IMR-90 (cell line): ENCODE measurements at regions not wholly inside any gene's neighbourhood (a gene's known extent, or its start where the extent isn't known, plus 50 kb on each side); places are given as distances from the start of the nearest gene placed in this dataset.

Experiments used
- ATAC-seq: fragments of 200-7000 bp; cut with Tn5 transposase; 2 replicates; pipeline ENCODE4 v1.9.1; 2020; ENCODE audit warnings: low read depth, mild to moderate bottlenecking, moderate library complexity
- BruUV-seq: library from RNA; stranded (reverse); fragments of 400-500 nt; replicated peaks from 2 replicates; lab custom pipeline; 2021; lab: Mats Ljungman, UMichigan
- CTCF ChIA-PET: fragments of 300-600 bp; formaldehyde crosslinking; extraction: SDS; loops from one replicate; lab custom pipeline; 2021; ENCODE audit warnings: antibody characterized with exemption; lab: Yijun Ruan, JAX
- POLR2A ChIA-PET: fragments of 300-600 bp; sonication (Branson Sonifier 250); formaldehyde crosslinking; loops from one replicate; lab custom pipeline; 2022; ENCODE audit warnings: antibody characterized with exemption; ENCODE audit not compliant: unreplicated experiment; lab: Charles Lee
- DNase-seq: peaks from one replicate; pipeline ENCODE4 v3.0.0; 2013
- H2AFZ ChIP-seq: replicated peaks from 2 replicates; pipeline ENCODE3; 2013; ENCODE audit warnings: low read length, mild to moderate bottlenecking; ENCODE audit not compliant: poor library complexity
- H2AK5ac ChIP-seq: 2 replicates; pipeline ENCODE4 v1.6.1; 2013; ENCODE audit warnings: low read depth, low read length, inconsistent platforms
- H2AK9ac ChIP-seq: replicated peaks from 2 replicates; pipeline ENCODE3; 2013; ENCODE audit warnings: mild to moderate bottlenecking, low read depth, low read length, moderate library complexity; ENCODE audit not compliant: poor library complexity
- H2BK120ac ChIP-seq: 2 replicates; pipeline ENCODE4 v1.6.1; 2013; ENCODE audit warnings: low read depth, low read length, inconsistent platforms
- H2BK15ac ChIP-seq: 3 replicates; pipeline ENCODE4 v1.6.1; 2013; ENCODE audit warnings: low read depth, low read length, inconsistent platforms
- H2BK20ac ChIP-seq: 2 replicates; pipeline ENCODE4 v1.6.1; 2013; ENCODE audit warnings: low read depth, mild to moderate bottlenecking, inconsistent platforms, low read length, moderate library complexity
- H2BK5ac ChIP-seq: 2 replicates; pipeline ENCODE4 v1.6.1; 2013; ENCODE audit warnings: mild to moderate bottlenecking, low read depth, low read length, inconsistent platforms; ENCODE audit not compliant: poor library complexity, severe bottlenecking
- H3K14ac ChIP-seq: replicated peaks from 2 replicates; pipeline ENCODE4 v1.6.1; 2013; ENCODE audit warnings: low read depth, low read length, inconsistent platforms
- H3K18ac ChIP-seq: 2 replicates; pipeline ENCODE4 v1.6.1; 2013; ENCODE audit warnings: low read depth, low read length, control low read depth
- H3K23ac ChIP-seq: 2 replicates; pipeline ENCODE4 v1.6.1; 2013; ENCODE audit warnings: low read depth, low read length, inconsistent platforms
- H3K27ac ChIP-seq: 2 replicates; pipeline ENCODE4 v1.5.1; 2013; ENCODE audit warnings: mild to moderate bottlenecking, control low read depth, low read length; ENCODE audit not compliant: insufficient read depth
- H3K27me3 ChIP-seq: 2 replicates; pipeline ENCODE4 v1.6.1; 2013; ENCODE audit warnings: low read length; ENCODE audit not compliant: control insufficient read depth, insufficient read depth
- H3K36me3 ChIP-seq: 2 replicates; pipeline ENCODE4 v1.6.1; 2013; ENCODE audit warnings: low read length, mixed read lengths; ENCODE audit not compliant: control insufficient read depth, insufficient read depth
- H3K4ac ChIP-seq: 2 replicates; pipeline ENCODE4 v1.6.1; 2013; ENCODE audit warnings: low read depth, low read length, inconsistent platforms
- H3K4me1 ChIP-seq: 2 replicates; pipeline ENCODE4 v1.6.1; 2013; ENCODE audit warnings: low read length, mixed read lengths; ENCODE audit not compliant: control insufficient read depth, insufficient read depth
- H3K4me2 ChIP-seq: 2 replicates; pipeline ENCODE4 v1.6.1; 2013; ENCODE audit warnings: low read depth, mild to moderate bottlenecking, control low read depth, low read length, moderate library complexity
- H3K4me3 ChIP-seq: 2 replicates; pipeline ENCODE4 v1.5.1; 2013; ENCODE audit warnings: low read depth, mild to moderate bottlenecking, control low read depth, low read length, moderate library complexity; ENCODE audit not compliant: insufficient read depth
- H3K56ac ChIP-seq: 2 replicates; pipeline ENCODE4 v1.6.1; 2013; ENCODE audit warnings: low read length, inconsistent platforms; ENCODE audit not compliant: insufficient read depth; ENCODE audit errors: extremely low read depth
- H3K79me1 ChIP-seq, 2 experiments: 2 replicates each; pipeline ENCODE4 v1.6.1; 2013; ENCODE audit warnings: low read length in 2 of 2, inconsistent platforms in 1 of 2, low read depth in 1 of 2
- H3K9ac ChIP-seq: 2 replicates; pipeline ENCODE4 v1.6.1; 2013; ENCODE audit warnings: low read depth, low read length, control low read depth
- H3K9me1 ChIP-seq: 2 replicates; pipeline ENCODE4 v1.6.1; 2013; ENCODE audit warnings: low read length, inconsistent platforms; ENCODE audit not compliant: insufficient read depth
- H3K9me3 ChIP-seq: 2 replicates; pipeline ENCODE4 v1.6.1; 2013; ENCODE audit warnings: low read length; ENCODE audit not compliant: control insufficient read depth, insufficient read depth
- H4K20me1 ChIP-seq: 2 replicates; pipeline ENCODE4 v1.6.1; 2013; ENCODE audit warnings: low read length, inconsistent platforms; ENCODE audit not compliant: insufficient read depth
- H4K5ac ChIP-seq: 2 replicates; pipeline ENCODE4 v1.6.1; 2013; ENCODE audit warnings: mild to moderate bottlenecking, low read depth, low read length, control low read depth
- H4K8ac ChIP-seq, 2 experiments: 2 replicates each; pipeline ENCODE4 v1.6.1; 2013; ENCODE audit warnings: low read depth in 2 of 2, low read length in 2 of 2, control low read depth in 1 of 2, inconsistent platforms in 1 of 2
- H4K91ac ChIP-seq: 2 replicates; pipeline ENCODE4 v1.6.1; 2013; ENCODE audit warnings: low read depth, low read length, inconsistent platforms; ENCODE audit not compliant: insufficient read depth
- BHLHE40 ChIP-seq: fragments of 150-350 bp; IDR thresholded peaks from 2 replicates; pipeline ENCODE4 v1.6.1; 2016; ENCODE audit warnings: mild to moderate bottlenecking, low read depth, low read length
- CEBPB ChIP-seq: IDR thresholded peaks from 2 replicates; pipeline ENCODE4 v1.6.1; 2012; ENCODE audit warnings: low read depth, low read length, improper control_type of control experiment
- CHD1 ChIP-seq: IDR thresholded peaks from 2 replicates; pipeline ENCODE4 v1.6.1; 2012; ENCODE audit warnings: low read depth, low read length, improper control_type of control experiment
- CTCF ChIP-seq: conservative IDR thresholded peaks from 2 replicates; pipeline ENCODE4 v1.5.1; 2012; ENCODE audit warnings: mild to moderate bottlenecking, low read depth, low read length, improper control_type of control experiment
- ELK1 ChIP-seq: fragments of 150-350 bp; IDR thresholded peaks from 2 replicates; pipeline ENCODE4 v1.6.1; 2016; ENCODE audit warnings: low read depth, mild to moderate bottlenecking, low read length, moderate library complexity, borderline replicate concordance
- FOS ChIP-seq: fragments of 150-350 bp; IDR thresholded peaks from 2 replicates; pipeline ENCODE4 v1.6.1; 2016; ENCODE audit warnings: low read depth, low read length
- MAZ ChIP-seq: IDR thresholded peaks from 2 replicates; pipeline ENCODE4 v1.6.1; 2012; ENCODE audit warnings: low read depth, mild to moderate bottlenecking, low read length, improper control_type of control experiment, moderate library complexity, borderline replicate concordance
- MXI1 ChIP-seq: IDR thresholded peaks from 2 replicates; pipeline ENCODE4 v1.6.1; 2012; ENCODE audit warnings: low read depth, mild to moderate bottlenecking, low read length, moderate library complexity, borderline replicate concordance
- NFE2L2 ChIP-seq: fragments of 150-350 bp; IDR thresholded peaks from 2 replicates; pipeline ENCODE4 v1.6.1; 2016; ENCODE audit warnings: low read depth, mild to moderate bottlenecking, low read length
- POLR2A ChIP-seq: IDR thresholded peaks from 2 replicates; pipeline ENCODE4 v1.6.1; 2012; ENCODE audit warnings: mild to moderate bottlenecking, low read depth, low read length
- RAD21 ChIP-seq: IDR thresholded peaks from 2 replicates; pipeline ENCODE4 v1.6.1; 2012; ENCODE audit warnings: low read length, improper control_type of control experiment
- RCOR1 ChIP-seq: IDR thresholded peaks from 2 replicates; pipeline ENCODE4 v1.6.1; 2012; ENCODE audit warnings: mild to moderate bottlenecking, low read length, improper control_type of control experiment; ENCODE audit not compliant: insufficient replicate concordance
- RFX5 ChIP-seq: IDR thresholded peaks from 2 replicates; pipeline ENCODE4 v1.8.0; 2012; ENCODE audit warnings: low read depth, mild to moderate bottlenecking, low read length, moderate library complexity
- SMC3 ChIP-seq: fragments of 150-350 bp; IDR thresholded peaks from 2 replicates; pipeline ENCODE4 v1.6.1; 2016; ENCODE audit warnings: low read depth, mild to moderate bottlenecking, antibody characterized with exemption, low read length, moderate library complexity
- USF2 ChIP-seq: fragments of 150-350 bp; IDR thresholded peaks from 2 replicates; pipeline ENCODE4 v1.6.1; 2017; ENCODE audit warnings: mild to moderate bottlenecking, antibody characterized with exemption, low read length, low read depth
- WGBS, 2 experiments: methylation state at CpG; one replicate each; pipeline versions ENCODE4 v1.1.5 to v1.1.7; 2013; ENCODE audit warnings: missing lambda C conversion rate in 2 of 2; ENCODE audit not compliant: insufficient read length in 1 of 2; ENCODE audit errors: extremely low coverage in 2 of 2; 5-methylcytosine and 5-hydroxymethylcytosine counted together
- dilution Hi-C: fragments of 300-500 bp; cut with HindIII; formaldehyde crosslinking; loops from one replicate; pipeline ENCODE4 v1.14.3; 2018; ENCODE audit warnings: low sequenced_read_pairs; ENCODE audit not compliant: unreplicated experiment
- in situ Hi-C: fragments of 300-500 bp; cut with MboI; formaldehyde crosslinking; loops from 3 replicates; pipeline ENCODE4 v1.14.3; 2019; ENCODE audit warnings: low sequenced_read_pairs, inconsistent platforms, mixed read lengths
- intact Hi-C: fragments of 100-400 bp; cut with micrococcal nuclease; formaldehyde crosslinking; loops from 2 replicates; pipeline ENCODE4 v1.10.0; 2022

DNA sequence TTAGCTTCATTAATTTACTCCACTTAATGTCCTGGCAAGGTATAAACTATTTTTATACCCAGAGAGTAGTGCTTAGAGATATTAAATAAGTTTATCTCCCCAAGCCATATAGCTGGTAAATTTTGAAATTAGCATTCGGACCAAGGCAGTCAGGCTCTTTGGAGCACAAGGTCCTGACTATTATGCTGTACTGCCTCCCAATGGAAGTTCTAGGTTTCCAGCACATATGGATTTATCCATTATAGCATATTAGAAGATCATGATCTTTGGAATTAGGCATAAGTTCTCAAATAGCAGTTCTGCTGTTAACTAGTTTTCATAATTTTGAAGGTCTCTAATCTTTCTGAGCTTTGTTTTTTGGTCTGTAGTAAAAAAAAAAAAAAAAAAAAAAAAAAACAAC lies 835.3 kb upstream of the EPHA7 start:
- Histone ChIP-seq H3K9ac (no peak overlapping the region), H2BK15ac (no peak overlapping the region), H4K20me1 (no peaks in the 10 kb centered on the region), H2AK9ac (no peak overlapping the region), H3K9me1 (no peaks in the 10 kb centered on the region), H3K4ac (no peak overlapping the region), H3K9me3 (no peaks in the 10 kb centered on the region), H4K8ac (no peak overlapping the region), H2BK20ac (no peak overlapping the region), H3K18ac (no peak overlapping the region), H3K27me3 (no peaks in the 10 kb centered on the region), H2AK5ac (no peak overlapping the region), H3K4me3 (no peak overlapping the region), H2BK120ac (no peak overlapping the region), H3K36me3 (no peaks in the 10 kb centered on the region), H3K79me1 (no peaks in the 10 kb centered on the region), H4K91ac (no peak overlapping the region), H2BK5ac (no peak overlapping the region), H3K23ac (no peak overlapping the region), H3K4me1 (no peaks in the 10 kb centered on the region), H3K14ac (no peak overlapping the region), H3K56ac (no peak overlapping the region), H2AFZ (no peak overlapping the region), H3K27ac (no peak overlapping the region), H3K4me2 (no peak overlapping the region), H4K5ac (no peak overlapping the region)
- no CpG with 5 or more reads among the region's 1 CpG for WGBS, 2 experiments
- no peak for DNase-seq
- BruUV-seq, result no TSS peak
- CTCF ChIA-PET, result no interaction called here
- in situ Hi-C loops, result no loop called here
- no peak for ATAC-seq
- POLR2A ChIA-PET, result no interaction called here
- TF ChIP-seq RCOR1, result no peak
- no peak for TF ChIP-seq RFX5
- TF ChIP-seq CEBPB, result no peak
- TF ChIP-seq RAD21, result no peak
- no peak for TF ChIP-seq NFE2L2
- no peak for TF ChIP-seq ELK1
- no peak for TF ChIP-seq CHD1
- no peak for TF ChIP-seq USF2
- no peak for TF ChIP-seq BHLHE40
- no peak for TF ChIP-seq MAZ
- no peak for TF ChIP-seq SMC3
- TF ChIP-seq CTCF, result no peak
- TF ChIP-seq FOS, result no peak
- no peak for TF ChIP-seq POLR2A
- TF ChIP-seq MXI1, result no peak
- dilution Hi-C loops, result no loop called here
- intact Hi-C loops, result no loop called here
